ENCODE measurements at regions not wholly inside any gene's neighbourhood (a gene's known extent, or its start where the extent isn't known, plus 50 kb on each side); places are given as distances from the start of the nearest gene placed in this dataset.

GRCh38 chr3:35223632-35224394, 415.5 kb upstream of the ARPP21 start:
- no peak for DNase-seq (ENCODE audit: low read depth)
- H3K4me3 ChIP-seq (ENCODE audit: low read depth, low read length), result no peak overlapping the region
- TF ChIP-seq CTCF (conservative IDR thresholded peaks at IDR 0.05; ENCODE audit: low read depth, low read length), result no peak

GRCh38 chr3:35224565-35225295, 414.6 kb upstream of the ARPP21 start:
- DNase-seq (ENCODE audit: low read depth), result no peak
- no peak for TF ChIP-seq CTCF (conservative IDR thresholded peaks at IDR 0.05; ENCODE audit: low read depth, low read length)

DNA sequence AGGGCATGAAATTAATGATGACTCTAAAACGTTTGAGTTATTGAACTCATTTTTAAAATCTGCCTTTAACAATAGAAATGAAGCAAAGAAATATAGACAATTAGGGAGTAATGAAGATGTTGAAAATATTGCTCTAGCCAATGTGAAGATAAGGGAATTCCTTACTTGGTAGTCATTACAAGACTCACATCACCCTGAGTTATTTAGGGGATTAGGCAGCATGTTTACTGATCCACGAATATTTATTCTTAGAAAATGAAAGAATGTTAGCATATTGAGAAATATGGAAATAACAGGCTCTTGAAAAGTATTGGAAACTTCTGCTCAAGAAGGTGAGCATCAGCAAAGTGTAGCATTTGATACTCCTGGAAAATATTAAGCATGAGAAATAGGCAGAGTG, 398.1 kb upstream of the ARPP21 start:
- DNase-seq (ENCODE audit: low read depth), result no peak
- no peak overlapping the region for H3K4me3 ChIP-seq (ENCODE audit: low read depth, low read length)
- TF ChIP-seq CTCF (conservative IDR thresholded peaks at IDR 0.05; ENCODE audit: low read depth, low read length), result no peak

More at GRCh38 chr3:35224565-35225295, 414.6 kb upstream of the ARPP21 start:
- no peak overlapping the region for H3K4me3 ChIP-seq (ENCODE audit: low read depth, low read length)

DNA sequence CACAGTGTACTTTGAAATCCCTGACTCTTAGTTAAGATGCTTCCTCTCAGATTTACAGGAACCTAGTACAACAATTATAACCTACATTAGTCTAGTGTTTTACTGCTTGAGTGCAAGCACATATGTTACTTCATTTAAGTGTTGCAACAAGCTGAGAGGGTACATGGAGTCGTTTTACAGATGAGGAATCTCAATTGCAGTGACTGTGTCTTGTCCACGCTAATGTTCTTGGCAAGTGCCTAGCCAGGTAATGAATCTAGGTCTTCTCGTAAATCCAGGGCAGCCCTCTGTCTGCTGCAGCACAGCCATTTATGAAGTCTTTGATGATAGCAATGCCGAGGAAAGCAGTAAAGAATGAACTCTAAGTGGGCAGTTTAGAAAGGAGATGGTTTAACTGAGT, 384.4 kb upstream of the ARPP21 start:
- H3K4me3 ChIP-seq (ENCODE audit: low read depth, low read length), result no peak overlapping the region
- no peak for TF ChIP-seq CTCF (conservative IDR thresholded peaks at IDR 0.05; ENCODE audit: low read depth, low read length)
- no peak for DNase-seq (ENCODE audit: low read depth)

GRCh38 chr3:35257641-35258040, 381.7 kb upstream of the ARPP21 start:
- no peak for DNase-seq (ENCODE audit: low read depth)
- no peak overlapping the region for H3K4me3 ChIP-seq (ENCODE audit: low read depth, low read length)
- no peak for TF ChIP-seq CTCF (conservative IDR thresholded peaks at IDR 0.05; ENCODE audit: low read depth, low read length)

DNA sequence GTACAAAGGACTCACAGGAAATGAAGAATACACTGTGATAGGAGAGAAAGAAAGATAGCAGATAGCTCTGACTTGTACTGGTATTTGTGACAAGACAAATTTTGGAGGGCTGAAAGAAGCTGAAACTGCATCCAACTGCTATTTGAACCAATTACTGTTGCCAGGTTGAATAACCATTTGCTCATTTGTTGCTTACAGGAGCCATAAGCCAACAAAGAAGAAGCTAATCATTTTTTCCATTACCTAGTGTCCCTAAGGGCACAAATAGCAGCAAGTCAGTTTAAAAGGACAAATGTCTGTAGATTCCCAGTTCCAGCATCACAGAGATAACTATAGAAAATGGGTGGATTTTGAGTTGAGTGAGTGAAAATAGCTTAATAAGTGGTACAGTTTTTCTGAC, 376.9 kb upstream of the ARPP21 start:
- no peak for DNase-seq (ENCODE audit: low read depth)
- TF ChIP-seq CTCF (conservative IDR thresholded peaks at IDR 0.05; ENCODE audit: low read depth, low read length), result no peak
- no peak overlapping the region for H3K4me3 ChIP-seq (ENCODE audit: low read depth, low read length)
